Hematopoietic multipotent progenitor cell (in vitro differentiated cells): ENCODE measurements at regions not wholly inside any gene's neighbourhood (a gene's known extent, or its start where the extent isn't known, plus 50 kb on each side); places are given as distances from the start of the nearest gene placed in this dataset.

ENCODE experiments used
- DNase-seq, 3 donors: peaks; one replicate each; pipeline ENCODE4 v3.0.0-alpha.2; 2011 to 2015; ENCODE audit warnings: low read depth in 2 of 3, low spot score in 2 of 3

- no peak for DNase-seq
These were observed 618.8 kb upstream of the NRXN1 start for GRCh38 chr2:51650769-51651168.

- DNase-seq: no peak
These were observed 617.4 kb upstream of the NRXN1 start for GRCh38 chr2:51649366-51649765.

GRCh38 chr2:51638811-51639210 lies 606.9 kb upstream of the NRXN1 start:
- DNase-seq: no peak

- no peak for DNase-seq
These were observed 601.1 kb upstream of the NRXN1 start for GRCh38 chr2:51633073-51633472.

- no peak for DNase-seq
These were observed 597.5 kb upstream of the NRXN1 start for GRCh38 chr2:51629406-51629805.

GRCh38 chr2:51628917-51629316 lies 597.0 kb upstream of the NRXN1 start:
- no peak for DNase-seq

GRCh38 chr2:51624995-51625394 lies 593.1 kb upstream of the NRXN1 start:
- no peak for DNase-seq

GRCh38 chr2:51620796-51621195 lies 588.9 kb upstream of the NRXN1 start:
- no peak for DNase-seq

GRCh38 chr2:51619961-51620360 lies 588.0 kb upstream of the NRXN1 start:
- DNase-seq: no peak

GRCh38 chr2:51612387-51612786 lies 580.5 kb upstream of the NRXN1 start:
- no peak for DNase-seq

- DNase-seq: no peak
These were observed 569.8 kb upstream of the NRXN1 start for GRCh38 chr2:51601706-51602105.

- no peak for DNase-seq
These were observed 565.2 kb upstream of the NRXN1 start for GRCh38 chr2:51597086-51597485.

GRCh38 chr2:51595836-51596235 lies 563.9 kb upstream of the NRXN1 start:
- DNase-seq: no peak

- DNase-seq: no peak
These were observed 549.8 kb upstream of the NRXN1 start for GRCh38 chr2:51581636-51582267.

- DNase-seq: no peak
These were observed 547.5 kb upstream of the NRXN1 start for GRCh38 chr2:51579412-51579811.

GRCh38 chr2:51575181-51575580 lies 543.2 kb upstream of the NRXN1 start:
- no peak for DNase-seq

- DNase-seq: no peak
These were observed 527.1 kb upstream of the NRXN1 start for GRCh38 chr2:51559026-51559425.

GRCh38 chr2:51553476-51553875 lies 521.5 kb upstream of the NRXN1 start:
- no peak for DNase-seq

GRCh38 chr2:51535763-51536162 lies 503.8 kb upstream of the NRXN1 start:
- DNase-seq: no peak

GRCh38 chr2:51534166-51534565 lies 502.2 kb upstream of the NRXN1 start:
- DNase-seq: no peak

- DNase-seq: no peak
These were observed 496.2 kb upstream of the NRXN1 start for GRCh38 chr2:51528156-51528555.

- no peak for DNase-seq
These were observed 494.8 kb upstream of the NRXN1 start for GRCh38 chr2:51526766-51527165.

- DNase-seq: no peak
These were observed 484.7 kb upstream of the NRXN1 start for GRCh38 chr2:51516667-51517066.
